ENCODE measurements at regions not wholly inside any gene's neighbourhood (a gene's known extent, or its start where the extent isn't known, plus 50 kb on each side); places are given as distances from the start of the nearest gene placed in this dataset.

- Histone ChIP-seq H3K14ac (ENCODE audit: insufficient read length) (no peak overlapping the region), H3K4ac (replicated peaks; ENCODE audit: insufficient read length, low read depth, low read length) (no peak overlapping the region), H3K18ac (ENCODE audit: extremely low read depth, low read length) (no peak overlapping the region), H4K5ac (ENCODE audit: insufficient read length, low read depth, low read length) (no peak overlapping the region), H2BK15ac (ENCODE audit: low read length) (no peak overlapping the region), H3K23ac (ENCODE audit: insufficient read length) (no peak overlapping the region), H3K79me2 (ENCODE audit: control insufficient read depth in 1 of 2, insufficient read depth in 2 of 2, low read length in 2 of 2) (no peaks in the 10 kb centered on the region), H2BK20ac (ENCODE audit: low read length) (no peak overlapping the region), H2AFZ (ENCODE audit: low read length) (no peak overlapping the region), H3K79me1 (ENCODE audit: low read depth, low read length) (no peaks in the 10 kb centered on the region), H4K91ac (replicated peaks; ENCODE audit: insufficient read length, low read length) (no peak overlapping the region), H3K9me3 (ENCODE audit: insufficient read depth in 2 of 2, low read depth in 1 of 2, low read length in 1 of 2) (peaks cover 53 to 94% of the 10 kb centered on the region in 2 experiments), H3K4me1 (replicated peaks in 1 of 4; ENCODE audit: control insufficient read depth in 3 of 4, insufficient read depth in 4 of 4, low read length in 3 of 4) (no peaks in the 10 kb centered on the region), H3K4me2 (ENCODE audit: insufficient read depth in 1 of 2, low read depth in 2 of 2, low read length in 2 of 2) (no peak overlapping the region), H2AK5ac (ENCODE audit: low read depth, low read length) (no peak overlapping the region), H4K8ac (ENCODE audit: extremely low read depth, insufficient read depth, low read length) (no peak overlapping the region), H2BK12ac (ENCODE audit: low read depth, low read length) (no peak overlapping the region), H3K27ac (ENCODE audit: low read depth, low read length) (no peak overlapping the region), H2BK120ac (replicated peaks; ENCODE audit: low read depth, low read length) (no peak overlapping the region), H3K9ac (replicated peaks in 1 of 4; ENCODE audit: extremely low read depth in 1 of 4, low read depth in 3 of 4, low read length in 3 of 4) (no peak overlapping the region), H3K56ac (replicated peaks; ENCODE audit: insufficient read length, low read depth, low read length) (no peak overlapping the region), H3K23me2 (ENCODE audit: low read depth, low read length) (no peaks in the 10 kb centered on the region), H3K36me3 (ENCODE audit: control insufficient read depth in 2 of 4, insufficient read depth in 4 of 4, low read length in 3 of 4) (no peaks in the 10 kb centered on the region), H3K27me3 (replicated peaks in 1 of 4; ENCODE audit: control insufficient read depth in 3 of 4, extremely low read depth in 1 of 4, insufficient read depth in 3 of 4, low read length in 3 of 4) (no peaks in the 10 kb centered on the region), H4K20me1 (replicated peaks in 1 of 2; ENCODE audit: control insufficient read depth in 1 of 2, insufficient read depth in 2 of 2, low read length in 2 of 2) (no peaks in the 10 kb centered on the region), H2BK5ac (ENCODE audit: low read depth, low read length) (no peak overlapping the region), H3K4me3 (ENCODE audit: extremely low read depth in 1 of 4, insufficient read depth in 2 of 4, low read depth in 3 of 4, low read length in 4 of 4) (no peak overlapping the region)
- WGBS, 2 experiments (ENCODE audit: extremely low coverage in 1 of 2, insufficient coverage in 1 of 2, insufficient read length in 1 of 2, insufficient replicate concordance in 2 of 2, low coverage in 1 of 2, low lambda C conversion rate in 2 of 2, missing lambda C conversion rate in 1 of 2): 76% methylated on average over 7 of the region's 7 CpGs; no CpG with 5 or more reads in 1 of the 2 experiments
- no peak for TF ChIP-seq SRF (IDR thresholded peaks at IDR 0.05; ENCODE audit: low read depth, low read length)
- no peak for TF ChIP-seq PHF8 (conservative IDR thresholded peaks at IDR 0.05; ENCODE audit: low read depth, low read length)
- TF ChIP-seq BRCA1 (IDR thresholded peaks at IDR 0.05; ENCODE audit: low read depth, low read length): no peak
- TF ChIP-seq JUND (IDR thresholded peaks at IDR 0.05; ENCODE audit: low read length): no peak
- TF ChIP-seq TAF7 (optimal IDR thresholded peaks at IDR 0.05; ENCODE audit: borderline replicate concordance, low read depth, low read length): no peak
- no peak for TF ChIP-seq CHD2 (IDR thresholded peaks at IDR 0.05; ENCODE audit: low read length)
- TF ChIP-seq TEAD4 (IDR thresholded peaks at IDR 0.05; ENCODE audit: low read depth, low read length): no peak
- no peak for TF ChIP-seq TBP (IDR thresholded peaks at IDR 0.05; ENCODE audit: low read depth, low read length)
- no peak for TF ChIP-seq CEBPB (IDR thresholded peaks at IDR 0.05; ENCODE audit: low read depth, low read length)
- no peak for TF ChIP-seq CBX5 (IDR thresholded peaks at IDR 0.05; ENCODE audit: low read depth, low read length)
- no peak for TF ChIP-seq MAFK (IDR thresholded peaks at IDR 0.05; ENCODE audit: low read depth, low read length)
- TF ChIP-seq EZH2 (IDR thresholded peaks at IDR 0.05; ENCODE audit: low read depth, low read length, severe bottlenecking): no peak
- no peak for TF ChIP-seq HDAC6 (IDR thresholded peaks at IDR 0.05; ENCODE audit: low read depth, low read length)
- FAIRE-seq (no peak), DNase-seq (ENCODE audit: low read depth in 1 of 2, low spot score in 2 of 2) (no peak)
- ChIA-PET CTCF (ENCODE audit: partially characterized antibody) (no interaction called here), POLR2A (ENCODE audit: partially characterized antibody) (no interaction called here)
These were observed 136.6 kb upstream of the USP29 start for GRCh38 chr19:56983171-56983570.
